ENCODE measurements at regions not wholly inside any gene's neighbourhood (a gene's known extent, or its start where the extent isn't known, plus 50 kb on each side); places are given as distances from the start of the nearest gene placed in this dataset.
"Not testable (repeated sequence)": the region's sequence is repeated elsewhere in the genome, so short reads cannot be mapped to it uniquely, and the experiment has no call there.

- not testable (repeated sequence) for TF ChIP-seq CTCF, EZH2, EZH2phosphoT487 (IDR thresholded peaks at IDR 0.05)
Observed at GRCh38 chr6:26957399-26958127, 289.9 kb upstream of the PRSS16 start.

All from neural progenitor cell (in vitro differentiated cells).